Activated CD8-positive, alpha-beta memory T cell treated with anti-CD3 and anti-CD28 coated beads for 36 hours (primary cell): ENCODE measurements at regions not wholly inside any gene's neighbourhood (a gene's known extent, or its start where the extent isn't known, plus 50 kb on each side); places are given as distances from the start of the nearest gene placed in this dataset.
"Not testable (repeated sequence)": the region's sequence is repeated elsewhere in the genome, so short reads cannot be mapped to it uniquely, and the experiment has no call there.

Experiments used
- CTCF ChIA-PET: fragments of 350-600 bp; sonication (Branson Sonifier 250); formaldehyde crosslinking; loops from one replicate; lab custom pipeline; 2021; ENCODE audit warnings: antibody characterized with exemption; lab: Charles Lee
- POLR2A ChIA-PET: fragments of 350-600 bp; sonication (Branson Sonifier 250); formaldehyde crosslinking; loops from one replicate; lab custom pipeline; 2021; ENCODE audit warnings: antibody characterized with exemption; lab: Charles Lee

DNA sequence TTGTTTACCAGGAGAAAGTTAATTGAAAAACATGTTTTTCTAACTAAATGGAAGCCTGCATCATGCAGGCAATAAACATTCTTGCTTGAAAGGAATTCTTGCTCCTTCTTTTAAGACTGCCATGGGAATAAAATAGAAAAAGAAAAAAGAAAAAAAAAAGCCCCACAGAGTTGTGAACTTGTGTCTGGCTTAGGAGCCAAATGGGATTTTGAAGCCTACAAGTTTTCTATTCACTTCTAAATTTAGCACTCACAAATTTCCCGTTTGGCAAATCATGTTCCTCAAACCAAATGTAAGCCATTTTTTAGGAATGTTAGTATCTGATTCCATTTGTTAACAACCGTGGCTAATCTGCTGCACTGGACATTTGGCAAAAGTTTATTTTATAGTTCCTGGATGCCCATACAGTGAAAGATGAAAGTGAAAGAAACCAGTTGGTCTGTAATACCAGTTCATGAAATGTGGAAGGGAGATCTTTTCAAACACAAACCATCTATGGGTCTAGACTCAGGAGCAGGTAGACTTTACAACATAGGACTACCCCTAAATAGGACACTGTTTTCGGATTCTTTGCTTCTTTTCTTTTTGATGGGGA, 133.8 kb upstream of the GMNC start:
- ChIA-PET CTCF (no interaction called here), POLR2A (no interaction called here)

DNA sequence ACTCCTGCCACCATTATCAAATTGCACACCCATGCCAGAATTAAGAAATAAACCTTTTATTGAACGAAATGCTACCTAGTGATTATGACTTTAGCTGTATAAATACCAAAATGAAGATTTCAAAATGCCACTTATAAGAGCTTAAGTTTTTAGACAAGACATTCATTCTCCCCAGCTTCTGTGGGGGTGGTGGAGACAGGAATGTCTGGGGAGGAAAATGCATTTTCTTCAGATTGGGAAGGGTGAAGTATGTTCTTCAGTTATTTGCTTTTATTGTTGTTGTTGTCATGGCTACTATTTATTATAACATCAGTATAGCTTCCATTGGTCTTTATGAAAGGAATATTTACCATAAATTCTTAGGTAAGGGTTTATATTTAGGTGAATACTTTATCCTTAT, 132.7 kb upstream of the GMNC start:
- ChIA-PET CTCF (no interaction called here), POLR2A (no interaction called here)

DNA sequence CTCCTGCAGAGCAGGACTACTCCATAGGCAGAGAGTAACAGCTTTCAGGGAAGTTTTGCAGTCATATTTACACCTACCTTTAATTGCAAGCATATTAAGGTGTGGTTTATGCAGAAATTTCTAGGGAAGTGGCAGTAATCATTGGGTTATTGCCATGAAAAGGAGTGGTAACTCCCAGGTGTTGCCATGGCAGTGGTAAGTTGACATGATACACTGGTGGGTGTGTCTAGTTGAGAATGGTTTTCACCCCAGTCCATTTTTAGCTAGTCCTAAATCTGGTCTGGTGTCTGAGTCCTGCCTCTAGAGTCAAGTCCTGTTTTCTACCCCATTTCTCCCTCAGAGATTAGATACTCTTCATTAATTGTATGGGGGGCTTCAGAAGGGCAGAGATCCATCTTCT, 128.4 kb upstream of the GMNC start:
- CTCF ChIA-PET = no interaction called here
- POLR2A ChIA-PET = no interaction called here

DNA sequence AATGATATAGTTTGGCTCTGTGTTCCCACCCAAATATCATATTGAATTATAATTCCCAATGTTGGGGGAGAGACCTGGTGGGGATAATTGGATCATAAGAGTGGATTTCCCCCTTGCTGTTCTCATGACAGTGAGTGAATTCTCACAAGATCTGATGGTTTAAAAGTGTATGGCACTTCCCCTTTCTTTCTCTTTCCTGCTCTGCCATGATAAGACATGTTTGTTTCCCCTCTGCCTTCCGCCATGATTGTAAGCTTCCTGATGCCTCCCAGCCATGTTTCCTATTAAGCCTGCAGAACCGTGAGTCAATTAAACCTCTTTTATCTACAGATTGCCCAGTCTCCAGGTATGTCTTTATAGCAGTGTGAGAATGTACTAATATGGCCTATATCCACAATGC, 126.7 kb upstream of the GMNC start:
- ChIA-PET POLR2A (no interaction called here), CTCF (no interaction called here)

DNA sequence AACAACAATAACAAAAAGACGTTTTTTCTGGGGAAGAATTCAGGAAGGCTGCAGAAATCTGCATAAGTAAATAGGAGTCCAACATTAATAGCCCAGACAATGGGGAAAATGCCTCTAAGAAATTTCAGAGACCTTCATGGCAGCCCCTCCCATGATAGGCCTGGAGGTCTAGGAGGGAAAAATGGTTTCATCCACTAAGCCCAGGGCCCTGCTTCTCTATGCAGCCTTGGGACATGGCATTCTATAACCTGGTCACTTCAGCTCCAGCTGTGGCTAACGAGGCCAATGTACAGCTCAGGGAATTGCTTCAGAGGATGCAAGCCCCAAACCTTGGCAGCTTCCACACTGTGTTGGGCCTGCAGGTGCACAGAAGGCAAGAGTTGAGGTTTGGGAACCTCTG, 125.6 kb upstream of the GMNC start:
- POLR2A ChIA-PET = no interaction called here
- CTCF ChIA-PET = no interaction called here

DNA sequence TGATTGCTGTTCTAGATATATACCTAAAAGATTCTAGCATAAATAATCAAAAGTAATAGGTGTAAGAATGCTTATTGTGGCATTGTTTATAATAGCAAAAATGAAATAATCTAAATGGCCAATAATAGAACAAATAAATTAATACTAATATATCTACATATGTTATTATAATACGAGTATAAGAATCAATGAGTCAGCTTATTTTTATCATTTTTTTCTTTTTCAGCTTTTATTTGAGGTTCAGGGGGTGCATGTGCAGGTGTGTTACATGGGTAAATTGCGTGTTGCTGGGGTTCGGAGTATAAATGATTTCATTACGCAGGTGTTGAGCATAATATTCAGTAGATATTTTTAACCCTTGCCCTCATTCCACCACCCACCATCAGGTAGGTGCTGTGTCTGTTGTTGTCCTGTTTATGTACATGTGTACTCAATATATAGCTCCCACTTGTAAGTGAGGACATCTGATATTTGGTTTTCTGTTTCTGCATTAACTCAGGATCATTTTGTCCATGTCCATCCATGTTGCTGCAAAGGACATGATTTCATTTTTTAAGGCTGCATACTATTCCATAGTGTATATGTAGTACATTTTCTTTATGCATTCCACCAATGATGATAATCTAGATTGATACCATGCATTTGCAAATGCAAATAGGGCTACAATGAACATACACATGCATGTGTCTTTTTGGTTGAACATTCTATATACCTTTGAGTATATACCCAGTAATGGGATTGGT, 122.2 kb upstream of the GMNC start:
- POLR2A ChIA-PET = no interaction called here
- CTCF ChIA-PET = no interaction called here

DNA sequence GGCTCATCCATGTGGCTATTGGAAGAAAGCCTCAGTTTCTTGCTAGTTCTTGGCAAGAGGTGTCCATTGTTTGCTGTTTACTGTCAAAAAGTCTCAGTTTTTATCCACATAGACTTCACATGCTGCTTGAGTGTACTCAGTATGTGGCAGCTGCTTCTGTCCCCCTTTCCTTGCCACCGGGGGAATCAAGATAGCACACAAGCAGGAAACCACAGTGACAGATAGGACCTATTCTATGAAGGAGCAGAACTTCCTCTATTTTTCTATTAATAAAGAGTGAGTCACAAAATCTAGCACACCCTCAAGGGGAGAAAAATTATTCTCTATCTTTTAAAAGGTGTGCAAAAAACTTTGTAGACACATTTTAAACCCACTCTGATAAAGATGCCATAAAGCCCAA, 121.4 kb upstream of the GMNC start:
- CTCF ChIA-PET = no interaction called here
- POLR2A ChIA-PET = no interaction called here

DNA sequence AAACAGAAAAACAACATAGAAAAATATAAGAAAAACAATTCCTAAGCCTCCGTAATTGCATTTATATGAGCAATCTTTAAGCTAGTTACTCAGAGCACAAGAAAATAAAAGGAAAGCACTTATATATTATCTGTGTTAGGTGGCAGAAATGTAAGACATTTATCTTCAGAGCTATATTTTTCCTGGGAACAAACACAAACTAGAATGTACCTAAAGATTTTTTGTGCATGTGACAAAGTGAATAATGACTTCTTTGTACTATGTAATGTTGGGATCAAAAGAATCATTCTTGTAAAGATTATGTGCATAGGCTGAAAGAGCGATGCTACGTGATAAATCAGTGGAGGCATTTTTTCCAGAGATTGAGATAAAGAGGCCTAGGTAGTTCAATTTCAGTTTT, 111.3 kb upstream of the GMNC start:
- ChIA-PET CTCF (no interaction called here), POLR2A (no interaction called here)

DNA sequence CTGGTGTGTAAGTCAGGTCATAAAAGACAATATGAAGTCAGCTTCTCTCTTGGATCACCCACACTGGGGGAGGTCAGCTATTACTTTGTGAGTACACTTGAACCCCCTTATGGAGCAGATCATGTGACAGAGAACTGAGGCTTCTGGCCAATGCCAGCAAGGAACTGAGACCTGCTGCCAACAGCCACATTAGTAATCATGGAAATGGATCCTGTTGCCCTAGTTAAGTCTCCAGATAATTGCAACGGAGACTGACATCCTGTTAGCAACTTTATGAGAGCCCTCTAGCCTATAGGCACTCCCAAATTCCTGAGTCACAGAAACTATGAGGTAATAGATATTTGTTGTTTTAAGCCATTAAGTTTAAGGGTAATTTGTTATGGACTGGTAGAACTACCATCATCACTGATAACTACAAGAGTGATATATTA, 110.4 kb upstream of the GMNC start:
- CTCF ChIA-PET = no interaction called here
- POLR2A ChIA-PET = no interaction called here

DNA sequence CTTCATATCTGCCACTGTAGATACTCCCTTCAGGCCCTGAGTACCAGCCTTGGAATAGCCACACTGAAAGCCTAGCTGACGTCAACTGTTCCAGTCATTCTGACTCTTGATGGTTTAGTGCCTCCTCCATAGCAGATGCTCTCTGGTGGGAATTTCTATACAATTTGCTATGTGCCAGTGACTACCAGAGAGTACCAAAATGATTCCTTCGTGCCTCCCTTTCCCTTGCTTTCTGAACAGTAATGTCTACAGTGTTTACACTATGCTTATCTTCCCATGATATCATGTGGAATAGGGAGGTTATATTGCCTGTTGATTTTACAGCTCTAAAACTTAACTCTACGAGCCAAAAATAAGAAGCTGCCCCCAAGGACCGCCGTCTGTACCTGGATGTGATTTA, 109.7 kb upstream of the GMNC start:
- ChIA-PET CTCF (no interaction called here), POLR2A (no interaction called here)

DNA sequence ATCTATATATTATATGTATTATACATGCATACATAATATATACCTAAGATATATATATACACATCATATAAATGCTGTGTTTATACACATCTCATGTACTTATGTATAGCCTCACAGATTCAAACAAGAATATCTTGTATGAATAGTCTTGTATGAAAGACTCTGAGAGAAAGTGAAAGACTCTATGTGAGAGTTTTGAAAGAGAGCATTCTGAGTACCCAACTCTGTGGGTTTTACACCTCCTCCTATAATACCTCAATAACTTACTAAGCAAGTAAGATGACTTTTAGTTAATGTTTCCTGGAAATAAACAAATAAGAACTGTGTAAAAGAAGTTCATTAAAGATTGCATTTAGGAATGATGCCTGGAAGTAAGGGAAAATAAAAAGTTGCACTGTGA, 108.1 kb upstream of the GMNC start:
- ChIA-PET POLR2A (no interaction called here), CTCF (no interaction called here)

DNA sequence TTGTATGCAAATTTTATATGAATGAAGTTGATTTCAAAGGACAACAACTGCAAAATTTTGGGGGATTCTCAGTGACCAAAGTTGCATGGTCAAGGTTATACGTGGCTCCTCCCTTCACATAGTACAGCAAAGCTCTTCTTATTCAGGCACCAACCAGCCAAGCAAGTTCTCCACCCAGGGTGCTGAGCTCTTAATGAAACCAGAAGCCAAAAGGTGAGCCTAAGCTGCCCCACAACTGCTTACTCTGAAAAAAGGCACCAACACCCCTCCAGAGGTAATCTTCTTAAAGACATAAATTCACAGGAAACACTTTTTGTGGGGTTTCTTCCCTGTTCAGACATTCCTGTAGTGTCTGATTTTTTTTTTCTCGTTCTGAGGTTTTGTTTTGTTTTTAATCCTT, 106.1 kb upstream of the GMNC start:
- ChIA-PET POLR2A (no interaction called here), CTCF (no interaction called here)

DNA sequence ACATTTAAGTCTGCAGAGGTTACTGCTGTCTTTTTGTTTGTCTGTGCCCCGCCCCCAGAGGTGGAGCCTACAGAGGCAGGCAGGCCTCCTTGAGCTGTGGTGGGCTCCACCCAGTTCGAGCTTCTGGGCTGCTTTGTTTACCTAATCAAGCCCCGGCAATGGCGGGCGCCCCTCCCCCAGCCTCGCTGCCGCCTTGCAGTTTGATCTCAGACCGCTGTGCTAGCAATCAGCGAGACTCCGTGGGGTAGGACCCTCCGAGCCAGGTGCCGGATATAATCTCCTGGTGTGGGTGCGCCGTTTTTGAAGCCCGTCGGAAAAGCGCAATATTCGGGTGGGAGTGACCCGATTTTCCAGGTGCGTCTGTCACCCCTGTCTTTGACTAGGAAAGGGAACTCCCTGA, 102.4 kb upstream of the GMNC start:
- CTCF ChIA-PET, POLR2A ChIA-PET: not testable (repeated sequence)

DNA sequence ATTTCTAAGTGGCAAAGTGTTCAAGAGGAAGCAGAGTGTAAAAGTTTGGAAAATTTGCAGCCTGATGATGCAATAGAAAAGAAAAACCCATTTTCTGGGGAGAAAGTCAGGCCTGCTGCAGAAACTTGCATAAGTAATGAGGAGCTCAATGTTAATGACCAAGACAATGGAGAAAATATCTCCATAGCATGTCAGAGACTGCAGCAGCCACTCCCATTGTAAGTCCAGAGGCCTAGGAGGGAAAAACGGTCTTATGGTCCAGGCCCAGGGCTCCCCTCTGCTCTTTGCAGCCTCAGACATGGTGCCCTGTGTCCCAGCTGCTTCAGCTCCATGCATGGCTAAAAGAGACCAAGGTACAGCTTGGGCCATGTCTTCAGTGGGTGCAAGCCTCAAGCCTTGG, 96.6 kb upstream of the GMNC start:
- POLR2A ChIA-PET = no interaction called here

DNA sequence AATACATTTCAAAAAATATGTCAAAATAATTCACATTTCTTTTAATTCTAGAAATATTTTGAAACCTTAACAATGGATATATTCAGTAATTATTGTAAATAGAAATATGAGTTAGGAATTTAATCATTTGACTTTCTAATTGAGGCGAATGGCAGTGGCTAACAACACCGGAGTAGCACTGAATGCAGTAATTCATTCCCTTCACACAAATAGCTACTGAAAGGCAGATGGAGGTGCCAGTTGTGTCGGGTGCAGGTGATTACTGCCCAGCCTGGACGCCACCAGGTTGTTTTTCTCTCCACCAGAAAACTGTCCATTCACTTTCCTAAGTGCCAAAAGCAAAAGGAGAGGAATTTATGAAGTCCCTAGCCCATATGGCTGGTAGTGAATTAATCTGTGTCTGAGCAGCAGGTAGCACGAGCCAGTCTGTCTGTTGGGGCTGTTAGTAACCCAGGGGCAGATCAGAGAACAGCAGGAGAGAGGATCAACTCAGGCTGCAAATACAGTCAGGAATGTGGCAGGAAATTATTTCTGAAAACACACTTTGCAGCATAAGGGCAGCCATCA, 79.3 kb upstream of the GMNC start:
- ChIA-PET CTCF (interaction anchor here (0.6 kb wide), 1 partner anchor 550 kb away, joined by 4 read pairs; no protein-coding TSS in a partner anchor), POLR2A (no interaction called here)

More for the DNA sequence above, 96.6 kb upstream of the GMNC start:
- CTCF ChIA-PET = no interaction called here

DNA sequence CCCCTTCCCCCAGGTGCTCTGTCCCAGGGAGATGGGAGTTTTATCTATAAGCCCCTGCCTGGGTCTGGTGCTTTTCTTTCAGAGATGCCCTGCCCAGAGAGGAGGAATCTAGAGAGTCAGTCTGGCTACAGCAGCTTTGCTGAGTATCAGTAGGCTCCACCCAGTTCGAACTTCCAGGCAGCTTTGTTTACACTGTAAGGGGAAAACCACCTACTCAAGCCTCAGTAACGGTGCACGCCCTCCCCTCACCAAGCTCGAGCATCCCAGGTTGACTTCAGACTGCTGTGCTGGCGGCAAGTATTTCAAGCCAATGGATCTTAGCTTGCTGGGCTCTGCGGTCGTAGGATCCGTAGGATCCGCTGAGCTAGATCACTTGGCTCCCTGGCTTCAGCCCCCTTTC, 72.1 kb upstream of the GMNC start:
- POLR2A ChIA-PET = not testable (repeated sequence)

DNA sequence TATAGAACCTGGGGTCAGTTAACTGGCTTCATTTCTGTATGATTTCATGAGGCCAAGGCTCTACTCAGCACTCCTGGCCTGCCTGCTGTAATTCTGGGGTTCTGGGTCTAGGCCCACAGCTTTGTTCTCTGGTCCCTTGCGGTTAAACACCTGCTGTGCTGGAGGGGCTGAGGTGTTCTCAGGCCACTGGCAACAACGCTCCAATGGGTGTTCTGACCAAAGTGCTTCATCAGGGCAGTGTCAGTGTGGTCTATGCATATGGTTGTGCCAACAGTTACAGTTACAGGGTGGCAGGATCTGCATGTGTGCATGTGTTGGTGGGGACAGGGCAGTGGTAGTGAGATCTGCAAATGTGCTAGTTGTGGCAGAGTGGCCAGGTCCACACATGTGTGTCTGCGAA, 64.1 kb upstream of the GMNC start:
- POLR2A ChIA-PET = no interaction called here
- CTCF ChIA-PET = no interaction called here

More for the DNA sequence above, 72.1 kb upstream of the GMNC start:
- CTCF ChIA-PET = not testable (repeated sequence)

DNA sequence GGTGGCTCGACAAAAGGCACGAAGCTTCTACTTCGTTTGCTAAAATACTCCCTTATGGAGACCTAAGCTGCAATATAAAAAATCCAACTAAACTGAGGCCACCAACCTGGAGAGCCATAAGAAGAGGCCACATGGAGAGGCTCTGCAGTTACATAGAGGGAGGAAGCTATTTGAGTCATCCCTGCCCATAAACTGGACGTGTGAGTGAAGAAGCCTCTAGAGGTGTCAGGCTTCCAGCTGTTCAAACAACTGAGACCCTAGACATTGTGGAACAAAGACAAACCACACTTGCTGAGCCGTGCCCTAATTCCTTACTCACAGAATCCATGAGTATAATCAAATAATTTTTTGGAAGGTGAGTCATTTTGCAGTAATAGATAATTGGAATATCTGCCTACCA, 50.2 kb upstream of the GMNC start:
- CTCF ChIA-PET = no interaction called here
- POLR2A ChIA-PET = no interaction called here
